Breast epithelium (tissue), 3 donors: ENCODE measurements at regions not wholly inside any gene's neighbourhood (a gene's known extent, or its start where the extent isn't known, plus 50 kb on each side); places are given as distances from the start of the nearest gene placed in this dataset.

Experiments
- CTCF ChIP-seq, 3 donors: fragments of 450-650 bp; IDR thresholded peaks; one replicate each; pipeline ENCODE4 v1.5.1; 2016 to 2017; ENCODE audit warnings: antibody characterized with exemption in 3 of 3, mild to moderate bottlenecking in 3 of 3, moderate library complexity in 3 of 3
- POLR2AphosphoS5 ChIP-seq, 3 donors: sonication (generic); formaldehyde crosslinking; IDR thresholded peaks; one replicate each; pipeline ENCODE4 v1.6.1; 2017; ENCODE audit warnings: antibody characterized with exemption in 3 of 3

- TF ChIP-seq CTCF (IDR thresholded peaks at IDR 0.05), result no peak
- no peak for TF ChIP-seq POLR2AphosphoS5 (IDR thresholded peaks at IDR 0.05)
Observed at GRCh38 chr12:86647800-86648199, 391.6 kb upstream of the MGAT4C start.
